ENCODE measurements at regions not wholly inside any gene's neighbourhood (a gene's known extent, or its start where the extent isn't known, plus 50 kb on each side); places are given as distances from the start of the nearest gene placed in this dataset.

- TF ChIP-seq ARNTL (CRISPR knock-in tag; IDR thresholded peaks at IDR 0.05; ENCODE audit: borderline replicate concordance, low read depth) (no peak), OSR1 (CRISPR knock-in tag; IDR thresholded peaks at IDR 0.05) (no peak), CSRNP3 (CRISPR knock-in tag; IDR thresholded peaks at IDR 0.05) (no peak), ESRRG (CRISPR knock-in tag; IDR thresholded peaks at IDR 0.05) (no peak), PATZ1 (CRISPR knock-in tag; IDR thresholded peaks at IDR 0.05; ENCODE audit: borderline replicate concordance) (no peak), TOX (CRISPR knock-in tag; IDR thresholded peaks at IDR 0.05; ENCODE audit: borderline replicate concordance) (no peak), ZNF70 (CRISPR knock-in tag; IDR thresholded peaks at IDR 0.05) (no peak), RARB (CRISPR knock-in tag; IDR thresholded peaks at IDR 0.05) (no peak), ZFP3 (CRISPR knock-in tag; IDR thresholded peaks at IDR 0.05) (no peak), ZNF8 (CRISPR knock-in tag; IDR thresholded peaks at IDR 0.05) (no peak)
Observed at GRCh38 chr13:50192272-50192813, 177.1 kb downstream of the KCNRG start.

All from SK-N-SH treated with all-trans-retinoic acid at 6 μM for 48 hours (cell line).